Panc1 (cell line): ENCODE measurements at regions not wholly inside any gene's neighbourhood (a gene's known extent, or its start where the extent isn't known, plus 50 kb on each side); places are given as distances from the start of the nearest gene placed in this dataset.

Experiments
- POLR2AphosphoS5 ChIP-seq: IDR thresholded peaks from 2 replicates; pipeline ENCODE4 v1.6.1; 2012; ENCODE audit warnings: mild to moderate bottlenecking, low read depth, low read length, moderate library complexity
- TF ChIP-seq, protein P1 (sequence below), 2 experiments: IDR thresholded peaks; 2 replicates each; pipeline ENCODE4 v1.6.1; 2011 to 2012; ENCODE audit warnings: low read depth in 2 of 2, control low read depth in 1 of 2, low read length in 1 of 2, mild to moderate bottlenecking in 1 of 2, moderate library complexity in 1 of 2; ENCODE audit not compliant: insufficient read depth in 1 of 2
- TF ChIP-seq, protein P2 (sequence below): fragments of 450-650 bp; IDR thresholded peaks from 2 replicates; pipeline ENCODE4 v1.5.1; 2017; ENCODE audit warnings: mild to moderate bottlenecking

DNA sequence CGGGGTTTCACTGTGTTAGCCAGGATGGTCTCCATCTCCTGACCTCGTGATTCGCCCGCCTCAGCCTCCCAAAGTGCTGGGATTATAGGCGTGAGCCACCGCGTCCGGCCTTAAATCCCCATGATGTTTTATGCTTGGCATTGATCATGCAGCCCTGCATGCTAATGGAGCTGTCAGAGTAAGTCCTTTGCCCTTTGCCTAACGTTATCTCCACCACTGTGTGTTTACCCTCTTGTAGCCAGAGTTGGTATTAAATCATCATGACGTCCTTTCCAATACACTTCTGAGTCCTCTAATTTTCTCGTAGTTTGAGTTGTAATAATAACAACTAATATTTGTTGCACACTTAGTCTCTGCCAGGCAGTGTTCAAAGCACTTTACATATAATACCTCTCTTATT is 57.2 kb upstream of the ZFAND5 start:
- TF ChIP-seq, protein P1, sequence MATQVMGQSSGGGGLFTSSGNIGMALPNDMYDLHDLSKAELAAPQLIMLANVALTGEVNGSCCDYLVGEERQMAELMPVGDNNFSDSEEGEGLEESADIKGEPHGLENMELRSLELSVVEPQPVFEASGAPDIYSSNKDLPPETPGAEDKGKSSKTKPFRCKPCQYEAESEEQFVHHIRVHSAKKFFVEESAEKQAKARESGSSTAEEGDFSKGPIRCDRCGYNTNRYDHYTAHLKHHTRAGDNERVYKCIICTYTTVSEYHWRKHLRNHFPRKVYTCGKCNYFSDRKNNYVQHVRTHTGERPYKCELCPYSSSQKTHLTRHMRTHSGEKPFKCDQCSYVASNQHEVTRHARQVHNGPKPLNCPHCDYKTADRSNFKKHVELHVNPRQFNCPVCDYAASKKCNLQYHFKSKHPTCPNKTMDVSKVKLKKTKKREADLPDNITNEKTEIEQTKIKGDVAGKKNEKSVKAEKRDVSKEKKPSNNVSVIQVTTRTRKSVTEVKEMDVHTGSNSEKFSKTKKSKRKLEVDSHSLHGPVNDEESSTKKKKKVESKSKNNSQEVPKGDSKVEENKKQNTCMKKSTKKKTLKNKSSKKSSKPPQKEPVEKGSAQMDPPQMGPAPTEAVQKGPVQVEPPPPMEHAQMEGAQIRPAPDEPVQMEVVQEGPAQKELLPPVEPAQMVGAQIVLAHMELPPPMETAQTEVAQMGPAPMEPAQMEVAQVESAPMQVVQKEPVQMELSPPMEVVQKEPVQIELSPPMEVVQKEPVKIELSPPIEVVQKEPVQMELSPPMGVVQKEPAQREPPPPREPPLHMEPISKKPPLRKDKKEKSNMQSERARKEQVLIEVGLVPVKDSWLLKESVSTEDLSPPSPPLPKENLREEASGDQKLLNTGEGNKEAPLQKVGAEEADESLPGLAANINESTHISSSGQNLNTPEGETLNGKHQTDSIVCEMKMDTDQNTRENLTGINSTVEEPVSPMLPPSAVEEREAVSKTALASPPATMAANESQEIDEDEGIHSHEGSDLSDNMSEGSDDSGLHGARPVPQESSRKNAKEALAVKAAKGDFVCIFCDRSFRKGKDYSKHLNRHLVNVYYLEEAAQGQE (IDR thresholded peaks at IDR 0.05; ENCODE audit: insufficient read depth in 1 of 2, low read depth in 2 of 2, low read length in 1 of 2) = no peak
- no peak for TF ChIP-seq POLR2AphosphoS5
- TF ChIP-seq, protein P2, sequence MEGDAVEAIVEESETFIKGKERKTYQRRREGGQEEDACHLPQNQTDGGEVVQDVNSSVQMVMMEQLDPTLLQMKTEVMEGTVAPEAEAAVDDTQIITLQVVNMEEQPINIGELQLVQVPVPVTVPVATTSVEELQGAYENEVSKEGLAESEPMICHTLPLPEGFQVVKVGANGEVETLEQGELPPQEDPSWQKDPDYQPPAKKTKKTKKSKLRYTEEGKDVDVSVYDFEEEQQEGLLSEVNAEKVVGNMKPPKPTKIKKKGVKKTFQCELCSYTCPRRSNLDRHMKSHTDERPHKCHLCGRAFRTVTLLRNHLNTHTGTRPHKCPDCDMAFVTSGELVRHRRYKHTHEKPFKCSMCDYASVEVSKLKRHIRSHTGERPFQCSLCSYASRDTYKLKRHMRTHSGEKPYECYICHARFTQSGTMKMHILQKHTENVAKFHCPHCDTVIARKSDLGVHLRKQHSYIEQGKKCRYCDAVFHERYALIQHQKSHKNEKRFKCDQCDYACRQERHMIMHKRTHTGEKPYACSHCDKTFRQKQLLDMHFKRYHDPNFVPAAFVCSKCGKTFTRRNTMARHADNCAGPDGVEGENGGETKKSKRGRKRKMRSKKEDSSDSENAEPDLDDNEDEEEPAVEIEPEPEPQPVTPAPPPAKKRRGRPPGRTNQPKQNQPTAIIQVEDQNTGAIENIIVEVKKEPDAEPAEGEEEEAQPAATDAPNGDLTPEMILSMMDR = no peak
